RCC 7860 (cell line): ENCODE measurements at regions not wholly inside any gene's neighbourhood (a gene's known extent, or its start where the extent isn't known, plus 50 kb on each side); places are given as distances from the start of the nearest gene placed in this dataset.
"Not testable (repeated sequence)": the region's sequence is repeated elsewhere in the genome, so short reads cannot be mapped to it uniquely, and the experiment has no call there.

ENCODE experiments used
- DNase-seq: peaks from one replicate; pipeline ENCODE4 v3.0.0-alpha.2; 2015; ENCODE audit warnings: low spot score
- FAIRE-seq: peaks from 2 replicates; lab custom pipeline; 2012; peaks lifted over from hg19 to GRCh38; lab: Jason Lieb, UNC

GRCh38 chr2:195364015-195364965, 292.7 kb upstream of the SLC39A10 start:
- peak; percentile 35 for DNase-seq
- FAIRE-seq: peak; percentile 68

DNA sequence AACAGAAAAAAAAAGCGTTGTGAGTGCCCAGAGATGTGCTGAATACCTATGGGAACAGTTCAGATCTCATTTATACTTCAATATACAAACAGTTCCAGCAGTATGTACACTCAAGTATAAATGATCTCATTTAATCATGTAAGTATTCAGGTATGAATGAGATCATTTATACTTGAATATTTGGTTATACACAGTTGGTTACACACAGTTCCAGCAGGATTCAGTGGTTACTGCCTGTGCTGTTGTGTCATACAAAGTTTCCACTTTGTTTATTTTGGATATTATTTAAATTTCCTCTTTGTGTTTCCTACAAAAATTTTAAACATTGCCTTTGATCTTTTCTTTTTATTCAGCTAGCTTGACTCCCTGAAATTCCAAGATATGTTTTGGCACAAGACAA, 293.5 kb upstream of the SLC39A10 start:
- DNase-seq (peak; percentile 61), FAIRE-seq (no peak)

DNA sequence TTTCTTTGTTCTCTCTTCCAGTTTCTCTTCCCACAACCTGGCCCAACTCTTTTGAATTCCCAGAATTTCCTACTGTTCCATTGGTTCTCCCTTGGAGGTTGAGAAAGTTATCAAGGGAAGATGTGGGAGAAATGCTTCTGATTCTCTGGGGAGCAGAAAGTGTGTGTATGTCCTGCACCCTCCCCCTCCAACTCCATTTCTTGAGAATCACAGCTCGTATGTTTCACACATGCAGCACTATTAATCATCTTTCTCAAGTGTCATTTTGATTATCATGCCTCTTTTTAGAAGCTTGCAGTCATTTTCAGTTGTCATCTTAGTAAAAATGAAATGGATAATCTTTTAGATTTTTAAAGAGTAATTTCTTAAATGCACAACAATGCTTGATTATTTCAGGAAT, 296.8 kb upstream of the SLC39A10 start:
- FAIRE-seq (no peak), DNase-seq (no peak)

GRCh38 chr2:195359043-195359735, 297.8 kb upstream of the SLC39A10 start:
- FAIRE-seq: no peak
- DNase-seq: no peak

GRCh38 chr2:195356920-195357440, 300.0 kb upstream of the SLC39A10 start:
- FAIRE-seq: no peak
- no peak for DNase-seq

DNA sequence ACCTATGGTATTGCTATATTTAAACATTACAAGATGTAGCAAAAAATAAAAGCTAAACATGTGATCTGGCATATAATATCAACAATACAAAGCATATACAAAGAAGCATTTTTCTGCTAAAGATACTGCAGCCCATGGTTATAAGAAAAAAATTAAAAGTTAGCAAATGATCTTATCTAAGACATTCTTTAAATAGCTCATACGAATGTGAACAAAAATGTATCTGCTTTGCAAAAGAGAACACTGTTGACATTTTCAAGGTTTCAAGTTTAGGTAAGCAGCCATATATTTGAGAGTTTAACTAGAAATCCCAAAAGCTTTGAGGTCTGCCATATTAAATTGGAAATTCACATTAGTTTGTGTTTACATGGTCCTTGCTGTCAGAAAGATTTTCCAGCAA, 301.0 kb upstream of the SLC39A10 start:
- DNase-seq (no peak), FAIRE-seq (no peak)

DNA sequence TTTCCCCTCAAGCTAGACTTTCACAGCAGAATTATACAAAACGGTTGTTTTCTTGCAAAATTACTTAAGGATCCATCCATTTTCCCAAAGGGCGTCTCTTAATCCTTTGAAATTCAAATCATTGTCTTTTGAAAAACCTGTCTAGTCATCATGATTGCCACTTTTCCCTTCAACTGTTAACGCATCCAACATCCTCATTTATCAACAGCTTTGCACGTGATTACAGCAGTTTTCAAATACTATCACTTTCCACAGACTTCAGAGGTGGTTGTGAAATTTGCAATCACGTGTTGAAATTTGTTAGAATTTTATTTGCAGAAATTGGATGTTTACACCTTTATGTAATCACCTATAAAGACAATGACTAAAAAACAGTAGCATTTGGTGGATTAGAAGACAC, 304.4 kb upstream of the SLC39A10 start:
- FAIRE-seq (no peak), DNase-seq (no peak)

- DNase-seq: no peak
- FAIRE-seq: no peak
Measured at GRCh38 chr2:195343942-195344530, 313.0 kb upstream of the SLC39A10 start.

DNA sequence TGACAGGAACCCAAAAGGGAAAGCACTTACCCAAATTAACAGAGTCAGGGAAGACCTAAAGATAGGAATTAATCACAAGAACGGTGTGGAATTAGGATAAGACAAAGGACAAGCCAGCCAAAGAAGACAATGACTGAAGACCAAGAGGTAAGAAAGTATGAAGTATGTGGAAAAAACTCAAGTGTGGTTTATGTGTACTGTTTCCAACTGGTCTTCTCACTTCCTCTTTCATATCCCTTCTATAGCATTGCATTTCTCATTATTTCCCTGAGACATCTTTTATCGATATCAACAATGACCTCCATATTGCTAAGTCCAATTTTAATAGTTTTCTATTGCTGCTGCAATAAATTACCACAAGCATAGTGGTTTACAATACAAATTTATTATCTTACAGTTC, 313.5 kb upstream of the SLC39A10 start:
- FAIRE-seq: no peak

GRCh38 chr2:195342061-195342460, 315.0 kb upstream of the SLC39A10 start:
- FAIRE-seq: no peak
- no peak for DNase-seq

More for the DNA sequence above, 313.5 kb upstream of the SLC39A10 start:
- DNase-seq: no peak

DNA sequence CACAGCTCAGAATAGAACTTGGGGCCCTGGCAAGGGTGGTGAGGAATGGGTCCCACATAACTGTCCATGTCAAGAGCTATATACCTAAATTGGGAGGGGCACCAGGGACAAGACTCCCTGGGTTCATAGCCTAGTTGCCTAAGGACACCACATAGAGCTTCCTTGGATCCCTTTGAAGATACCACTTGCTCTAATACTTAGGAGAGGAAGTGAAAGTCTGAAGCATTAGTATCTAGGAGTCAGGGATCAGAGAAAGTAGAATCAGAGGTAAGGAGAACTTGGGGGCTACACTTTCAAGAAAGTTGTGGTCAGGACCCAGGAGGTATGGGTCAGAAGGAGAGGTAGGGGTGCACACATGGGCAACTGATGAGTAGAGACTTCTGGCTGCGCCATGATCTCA, 318.2 kb upstream of the SLC39A10 start:
- DNase-seq (no peak), FAIRE-seq (no peak)

- peak; percentile 29 for DNase-seq
- peak; percentile 89 for FAIRE-seq
Measured at GRCh38 chr2:195337597-195337996, 319.4 kb upstream of the SLC39A10 start.

DNA sequence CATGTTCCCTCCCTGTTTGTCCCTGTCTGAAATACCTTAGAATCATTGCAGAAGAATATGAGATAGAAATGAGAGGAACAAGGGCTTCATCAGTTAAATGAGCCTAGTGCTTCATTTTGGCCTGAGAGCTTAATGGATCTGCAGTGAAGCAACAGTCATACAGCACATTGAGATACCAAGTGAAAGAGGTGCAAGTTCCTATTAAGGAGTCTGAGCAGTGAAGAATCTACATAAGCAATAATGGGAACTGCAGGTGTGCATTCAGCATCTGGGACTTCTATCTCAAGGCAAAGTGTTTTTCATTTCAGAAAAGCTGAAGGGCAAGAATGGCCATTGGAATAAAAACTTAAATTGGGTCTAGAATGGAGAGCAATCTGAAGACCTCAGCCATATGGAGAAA, 323.2 kb upstream of the SLC39A10 start:
- FAIRE-seq (no peak), DNase-seq (no peak)

DNA sequence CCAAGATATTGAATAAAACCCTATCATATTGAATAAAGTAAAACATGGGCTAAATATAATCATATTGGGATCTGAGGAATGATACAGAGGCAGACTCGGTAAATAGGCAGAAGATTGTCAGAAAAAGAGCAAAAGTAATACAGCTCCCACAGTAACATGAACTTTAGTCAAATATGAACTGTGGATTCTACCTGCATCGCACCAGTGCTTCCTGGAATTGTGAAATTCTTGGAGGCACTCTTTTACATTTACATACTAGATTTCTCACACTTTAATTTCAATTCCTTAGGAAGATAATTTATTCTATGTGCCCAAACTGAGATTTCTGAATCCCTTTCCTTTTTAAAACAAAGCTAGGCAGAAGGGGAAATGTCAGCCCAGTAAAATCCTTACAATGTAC, 325.1 kb upstream of the SLC39A10 start:
- DNase-seq (no peak), FAIRE-seq (no peak)

GRCh38 chr2:195331129-195331528, 325.9 kb upstream of the SLC39A10 start:
- FAIRE-seq (no peak), DNase-seq (no peak)

DNA sequence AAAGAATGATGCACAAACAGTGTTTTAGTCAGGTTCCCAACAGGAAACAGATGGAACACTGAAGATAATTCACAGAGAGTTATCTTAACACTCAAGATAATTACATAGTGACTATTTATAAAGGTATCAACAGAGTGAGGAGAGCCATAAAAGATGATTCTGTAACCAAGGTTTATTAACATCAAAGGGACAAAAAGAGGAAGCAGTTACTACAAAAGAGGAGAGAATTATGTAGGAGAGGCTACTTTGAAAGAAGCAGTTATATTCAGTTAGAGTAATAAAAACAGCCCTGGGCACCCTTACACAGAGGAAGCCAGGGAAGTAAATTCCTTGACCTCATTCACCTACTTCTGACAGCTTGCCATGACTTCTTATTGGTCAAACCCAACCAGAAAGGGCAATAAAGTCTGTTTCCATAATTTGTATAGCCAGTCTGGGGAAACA, 326.5 kb upstream of the SLC39A10 start:
- FAIRE-seq (no peak), DNase-seq (no peak)

DNA sequence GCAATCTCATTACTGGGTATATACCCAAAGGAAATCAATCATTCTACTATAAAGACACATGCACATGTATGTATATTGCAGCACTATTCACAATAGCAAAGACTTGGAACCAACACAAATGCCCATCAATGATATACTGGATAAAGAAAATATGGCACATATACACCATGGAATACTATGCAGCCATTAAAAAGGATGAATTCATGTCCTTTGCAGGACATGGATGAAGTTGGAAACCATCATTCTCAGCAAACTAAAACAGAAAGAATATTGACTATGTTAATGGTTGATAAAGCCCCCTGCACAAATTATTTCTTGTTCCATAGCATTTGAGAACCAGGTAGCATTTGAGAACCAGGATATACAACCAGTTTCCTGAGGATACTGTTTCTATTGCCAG, 327.2 kb upstream of the SLC39A10 start:
- not testable (repeated sequence) for FAIRE-seq, DNase-seq

DNA sequence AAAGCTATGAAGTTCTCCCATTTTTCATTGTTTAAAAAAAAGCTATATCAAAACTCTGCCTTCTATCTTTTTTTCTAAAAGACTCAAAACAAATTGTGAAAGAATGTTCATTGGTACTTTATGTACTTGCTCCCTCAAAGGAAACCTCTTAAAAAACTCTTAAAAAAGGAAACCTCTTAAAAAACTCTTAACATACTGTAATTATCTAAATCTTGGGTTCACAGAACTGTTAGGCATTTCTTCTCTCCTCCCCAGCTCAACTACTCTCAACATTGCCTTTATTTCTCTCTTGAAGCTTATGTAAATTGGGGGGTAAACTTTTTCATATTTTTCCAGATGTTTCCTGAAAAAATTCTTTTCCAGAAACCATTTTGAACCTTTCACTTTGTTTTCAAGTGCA, 330.5 kb upstream of the SLC39A10 start:
- no peak for DNase-seq
- no peak for FAIRE-seq

DNA sequence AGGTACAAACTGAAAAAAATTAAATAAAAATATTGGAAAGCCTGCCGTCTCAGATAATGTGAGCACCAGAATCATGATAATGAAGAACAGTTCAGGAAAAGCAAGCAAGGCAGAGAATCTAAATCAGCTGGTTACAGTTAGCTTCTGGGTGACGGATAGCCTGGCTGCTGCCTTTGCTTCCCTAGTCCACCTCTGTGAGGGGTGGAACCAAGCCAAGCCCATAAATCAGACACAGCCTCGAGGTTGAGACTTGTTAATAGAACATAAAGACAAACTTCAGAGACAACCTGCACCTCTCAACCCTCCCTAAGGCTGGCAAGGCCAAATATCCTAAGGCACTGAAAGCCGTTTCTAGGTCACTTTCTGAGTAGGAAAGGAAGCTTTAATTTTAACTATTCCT, 334.7 kb upstream of the SLC39A10 start:
- no peak for DNase-seq
- FAIRE-seq: no peak

DNA sequence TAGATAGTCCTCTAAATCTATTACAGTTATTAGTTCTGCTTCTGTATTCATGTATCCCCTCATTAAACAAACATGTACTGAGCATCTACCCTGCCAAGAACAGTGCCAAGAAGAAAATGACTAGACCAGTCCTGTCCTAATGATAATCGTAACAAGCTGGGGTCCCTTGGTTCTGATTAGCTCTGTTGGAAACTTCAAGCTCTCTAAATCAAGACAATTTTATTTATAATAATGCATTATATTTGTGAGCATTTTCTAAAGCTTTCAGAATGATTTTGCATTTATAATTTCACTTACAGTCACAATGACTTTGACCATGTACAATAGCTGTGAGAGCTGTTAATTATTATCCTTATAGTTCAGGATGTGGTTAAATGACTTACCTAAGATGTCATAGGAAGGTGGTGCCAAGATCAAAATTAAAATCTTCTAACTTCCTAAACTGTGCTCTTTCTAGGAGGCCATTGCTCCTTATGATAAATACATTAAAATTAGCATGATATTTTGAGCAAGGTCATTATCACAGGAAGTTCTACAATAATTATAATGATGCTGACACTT, 336.5 kb upstream of the SLC39A10 start:
- FAIRE-seq (peak; percentile 87), DNase-seq (peak; percentile 72)
